Activated naive CD8-positive, alpha-beta T cell treated with anti-CD3 and anti-CD28 coated beads, Interleukin-2, amount 50 U/mL, for 24 hours (primary cell): ENCODE measurements at regions not wholly inside any gene's neighbourhood (a gene's known extent, or its start where the extent isn't known, plus 50 kb on each side); places are given as distances from the start of the nearest gene placed in this dataset.
"Not testable (repeated sequence)": the region's sequence is repeated elsewhere in the genome, so short reads cannot be mapped to it uniquely, and the experiment has no call there.

Experiments used
- ATAC-seq: fragments of 150-1000 bp; cut with Tn5 transposase; one replicate; pipeline ENCODE4 v1.10.0; 2021
- DNase-seq: peaks from one replicate; pipeline ENCODE4 v3.0.0; 2021
- H3K27ac Mint-ChIP-seq: one replicate; pipeline ENCODE4 v1.8.0; 2021; ENCODE audit warnings: mild to moderate bottlenecking, mixed read lengths
- H3K27me3 Mint-ChIP-seq: one replicate; pipeline ENCODE4 v1.8.0; 2021; ENCODE audit warnings: mixed read lengths
- H3K36me3 Mint-ChIP-seq: one replicate; pipeline ENCODE4 v1.8.0; 2021; ENCODE audit warnings: low read depth, mixed read lengths
- H3K4me1 Mint-ChIP-seq: one replicate; pipeline ENCODE4 v1.8.0; 2021; ENCODE audit warnings: mixed read lengths
- H3K4me3 Mint-ChIP-seq: one replicate; pipeline ENCODE4 v1.8.0; 2021; ENCODE audit warnings: mild to moderate bottlenecking, moderate library complexity, mixed read lengths
- H3K9me3 Mint-ChIP-seq: one replicate; pipeline ENCODE4 v1.8.0; 2021; ENCODE audit warnings: mixed read lengths

GRCh38 chr12:88909510-88909909 is 329.2 kb upstream of the KITLG start:
- Mint-ChIP-seq H3K27me3 (no peaks in the 10 kb centered on the region), H3K4me3 (no peak overlapping the region), H3K9me3 (peaks cover 16% of the 10 kb centered on the region), H3K4me1 (no peaks in the 10 kb centered on the region), H3K36me3 (no peaks in the 10 kb centered on the region), H3K27ac (no peak overlapping the region)
- ATAC-seq = no peak
- DNase-seq = no peak

DNA sequence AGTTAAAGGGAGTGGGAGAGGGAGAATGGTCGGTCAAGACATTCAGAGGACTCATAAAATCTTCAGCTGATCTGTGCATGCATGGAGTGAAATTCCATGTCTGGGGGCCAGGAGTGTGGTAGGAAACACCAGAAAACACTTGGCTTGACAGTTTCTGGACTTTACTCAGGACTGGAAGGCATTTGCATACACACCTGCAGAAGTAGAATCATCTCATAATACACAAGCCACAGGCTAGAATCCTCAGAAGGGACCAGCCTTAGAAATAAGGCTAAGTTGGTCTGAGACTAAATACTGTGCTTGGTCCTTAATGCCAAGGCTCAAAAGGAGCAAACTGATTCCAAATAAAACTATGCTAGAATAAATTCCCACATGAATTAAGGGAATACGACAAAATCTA is 328.1 kb upstream of the KITLG start:
- Mint-ChIP-seq H3K27ac (no peak overlapping the region), H3K36me3 (no peaks in the 10 kb centered on the region)
- ATAC-seq = no peak

DNA sequence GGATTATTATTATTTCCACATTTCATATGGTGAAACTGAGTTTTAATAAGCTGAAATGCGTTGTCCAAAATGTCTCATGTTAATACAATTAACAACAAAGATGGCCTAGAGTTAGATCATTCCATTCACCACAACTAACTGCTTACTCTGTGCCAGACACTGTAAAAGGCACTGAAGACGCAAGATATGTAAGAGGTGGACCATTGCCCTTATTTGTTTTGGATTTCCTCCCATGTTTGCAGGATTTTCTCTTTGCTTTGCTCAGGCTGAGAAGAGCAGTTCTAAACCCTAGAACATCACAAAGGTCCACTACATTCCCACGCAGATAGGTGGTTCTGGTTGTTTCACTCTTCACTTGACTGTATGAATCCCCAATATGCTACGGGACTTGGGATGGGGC is 324.4 kb upstream of the KITLG start:
- Mint-ChIP-seq H3K27ac (no peak overlapping the region), H3K4me1 (no peaks in the 10 kb centered on the region), H3K9me3 (no peaks in the 10 kb centered on the region), H3K36me3 (no peaks in the 10 kb centered on the region), H3K4me3 (no peak overlapping the region), H3K27me3 (no peaks in the 10 kb centered on the region)
- ATAC-seq (no peak), DNase-seq (no peak)

More for the DNA sequence above, 328.1 kb upstream of the KITLG start:
- Mint-ChIP-seq H3K27me3 (no peaks in the 10 kb centered on the region), H3K9me3 (peaks cover 8% of the 10 kb centered on the region), H3K4me3 (no peak overlapping the region), H3K4me1 (no peaks in the 10 kb centered on the region)
- no peak for DNase-seq

- Mint-ChIP-seq H3K36me3 (no peaks in the 10 kb centered on the region), H3K4me3 (no peak overlapping the region), H3K9me3 (no peaks in the 10 kb centered on the region), H3K27ac (no peak overlapping the region), H3K4me1 (no peaks in the 10 kb centered on the region), H3K27me3 (no peaks in the 10 kb centered on the region)
- DNase-seq = no peak
- no peak for ATAC-seq
These were observed 323.1 kb upstream of the KITLG start for GRCh38 chr12:88903333-88903732.

DNA sequence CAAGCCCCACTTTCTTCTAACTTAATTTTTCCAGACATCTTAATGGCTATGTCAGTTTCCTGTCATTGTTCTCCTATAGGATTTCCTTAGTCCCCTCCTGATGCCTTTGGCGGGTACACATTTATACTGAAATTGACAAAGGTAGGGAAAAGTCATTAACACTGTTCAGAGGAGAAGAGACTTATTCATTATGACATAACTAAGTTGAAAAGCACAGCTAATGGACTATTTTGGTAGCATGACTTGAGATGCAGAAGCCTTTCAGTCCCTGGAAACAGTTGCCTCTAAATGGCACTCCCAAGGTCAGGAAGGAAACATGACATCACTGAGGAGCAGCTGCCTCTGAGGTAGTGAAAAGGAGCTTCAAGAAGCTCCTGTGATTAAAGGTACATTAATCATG is 317.5 kb upstream of the KITLG start:
- no peaks in the 10 kb centered on the region for H3K9me3 Mint-ChIP-seq
- H3K4me1 Mint-ChIP-seq = no peaks in the 10 kb centered on the region

GRCh38 chr12:88896958-88897357 is 316.7 kb upstream of the KITLG start:
- H3K27ac Mint-ChIP-seq = no peak overlapping the region

More for the DNA sequence above, 317.5 kb upstream of the KITLG start:
- no peak for DNase-seq
- no peak overlapping the region for H3K4me3 Mint-ChIP-seq
- ATAC-seq = no peak
- H3K27me3 Mint-ChIP-seq = no peaks in the 10 kb centered on the region
- H3K36me3 Mint-ChIP-seq = no peaks in the 10 kb centered on the region
- H3K27ac Mint-ChIP-seq = no peak overlapping the region

DNA sequence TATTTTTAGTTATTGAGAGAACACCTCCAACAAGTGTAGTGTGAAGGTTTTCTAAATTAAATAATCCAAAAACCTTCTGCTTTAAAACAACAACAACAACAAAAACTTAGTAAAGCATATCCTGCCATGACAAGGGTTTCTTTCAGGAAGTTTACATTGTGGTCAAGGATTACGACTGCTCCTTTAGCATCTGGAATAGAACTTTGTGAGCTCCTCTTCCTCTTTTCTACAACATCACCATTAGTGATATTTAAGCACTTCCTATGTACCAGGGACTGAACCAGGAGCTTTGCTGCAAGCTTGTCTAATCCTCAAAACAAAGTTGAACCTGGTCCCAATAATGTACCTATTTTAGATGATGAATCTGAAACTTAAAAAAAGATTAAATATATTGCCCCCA is 315.4 kb upstream of the KITLG start:
- no peaks in the 10 kb centered on the region for H3K36me3 Mint-ChIP-seq
- H3K9me3 Mint-ChIP-seq = no peaks in the 10 kb centered on the region
- no peak overlapping the region for H3K4me3 Mint-ChIP-seq
- no peaks in the 10 kb centered on the region for H3K27me3 Mint-ChIP-seq
- no peaks in the 10 kb centered on the region for H3K4me1 Mint-ChIP-seq
- no peak overlapping the region for H3K27ac Mint-ChIP-seq
- ATAC-seq (no peak), DNase-seq (no peak)

More at GRCh38 chr12:88896958-88897357, 316.7 kb upstream of the KITLG start:
- no peaks in the 10 kb centered on the region for H3K9me3 Mint-ChIP-seq
- DNase-seq (no peak), ATAC-seq (no peak)
- no peaks in the 10 kb centered on the region for H3K27me3 Mint-ChIP-seq
- no peaks in the 10 kb centered on the region for H3K4me1 Mint-ChIP-seq
- no peak overlapping the region for H3K4me3 Mint-ChIP-seq
- H3K36me3 Mint-ChIP-seq = no peaks in the 10 kb centered on the region

DNA sequence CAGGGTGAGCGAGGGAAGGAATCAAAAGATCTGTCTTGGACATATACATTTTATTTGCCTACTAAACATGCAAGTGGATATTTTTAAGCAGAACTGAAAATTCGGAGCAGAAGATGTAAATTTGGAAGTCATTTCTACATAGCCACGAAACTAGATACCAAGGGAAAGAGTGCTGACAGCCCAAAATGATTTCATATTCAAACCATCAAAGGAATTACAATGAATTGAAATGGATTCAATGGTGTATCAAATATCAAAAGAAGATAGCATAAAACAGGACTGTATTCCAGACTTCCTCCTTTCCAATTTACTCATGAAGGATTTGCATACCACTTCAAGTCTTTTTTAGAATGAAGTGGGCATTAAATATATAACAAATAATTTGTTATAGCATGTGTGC is 313.5 kb upstream of the KITLG start:
- no peak overlapping the region for H3K27ac Mint-ChIP-seq
- H3K27me3 Mint-ChIP-seq = no peaks in the 10 kb centered on the region
- no peak overlapping the region for H3K4me3 Mint-ChIP-seq
- ATAC-seq (no peak), DNase-seq (no peak)
- no peaks in the 10 kb centered on the region for H3K36me3 Mint-ChIP-seq
- H3K4me1 Mint-ChIP-seq = no peaks in the 10 kb centered on the region
- H3K9me3 Mint-ChIP-seq = no peaks in the 10 kb centered on the region

- DNase-seq, H3K27me3 Mint-ChIP-seq, H3K4me1 Mint-ChIP-seq, H3K27ac Mint-ChIP-seq, ATAC-seq, H3K36me3 Mint-ChIP-seq, H3K4me3 Mint-ChIP-seq, H3K9me3 Mint-ChIP-seq: not testable (repeated sequence)
These were observed 311.2 kb upstream of the KITLG start for GRCh38 chr12:88891434-88891833.

- no peaks in the 10 kb centered on the region for H3K4me1 Mint-ChIP-seq
- no peak overlapping the region for H3K4me3 Mint-ChIP-seq
- H3K27ac Mint-ChIP-seq = no peak overlapping the region
- no peaks in the 10 kb centered on the region for H3K36me3 Mint-ChIP-seq
- ATAC-seq (no peak), DNase-seq (no peak)
- peaks cover 2% of the 10 kb centered on the region for H3K27me3 Mint-ChIP-seq
- no peaks in the 10 kb centered on the region for H3K9me3 Mint-ChIP-seq
These were observed 309.2 kb upstream of the KITLG start for GRCh38 chr12:88889326-88890110.

GRCh38 chr12:88884600-88884999 is 304.3 kb upstream of the KITLG start:
- Mint-ChIP-seq H3K27ac (no peak overlapping the region), H3K9me3 (no peaks in the 10 kb centered on the region), H3K4me1 (no peaks in the 10 kb centered on the region), H3K36me3 (no peaks in the 10 kb centered on the region), H3K27me3 (peaks cover 3% of the 10 kb centered on the region), H3K4me3 (no peak overlapping the region)
- no peak for ATAC-seq
- DNase-seq = no peak

GRCh38 chr12:88882662-88883061 is 302.4 kb upstream of the KITLG start:
- Mint-ChIP-seq H3K27me3 (peaks cover 3% of the 10 kb centered on the region), H3K4me1 (no peaks in the 10 kb centered on the region), H3K36me3 (no peaks in the 10 kb centered on the region), H3K27ac (no peak overlapping the region), H3K4me3 (no peak overlapping the region), H3K9me3 (no peaks in the 10 kb centered on the region)
- no peak for ATAC-seq
- no peak for DNase-seq

- DNase-seq (no peak), ATAC-seq (no peak)
- H3K27me3 Mint-ChIP-seq = peaks cover 2% of the 10 kb centered on the region
- no peak overlapping the region for H3K27ac Mint-ChIP-seq
- no peaks in the 10 kb centered on the region for H3K36me3 Mint-ChIP-seq
- H3K4me3 Mint-ChIP-seq = no peak overlapping the region
- no peaks in the 10 kb centered on the region for H3K4me1 Mint-ChIP-seq
- no peaks in the 10 kb centered on the region for H3K9me3 Mint-ChIP-seq
These were observed 299.8 kb upstream of the KITLG start for GRCh38 chr12:88880051-88880450.

- no peak for DNase-seq
- Mint-ChIP-seq H3K4me3 (no peak overlapping the region), H3K4me1 (no peaks in the 10 kb centered on the region), H3K27ac (no peak overlapping the region), H3K36me3 (no peaks in the 10 kb centered on the region), H3K27me3 (peaks cover 3% of the 10 kb centered on the region), H3K9me3 (no peaks in the 10 kb centered on the region)
- no peak for ATAC-seq
These were observed 298.0 kb upstream of the KITLG start for GRCh38 chr12:88878295-88878694.

GRCh38 chr12:88876857-88877256 is 296.6 kb upstream of the KITLG start:
- no peak for ATAC-seq
- Mint-ChIP-seq H3K36me3 (no peaks in the 10 kb centered on the region), H3K4me1 (no peaks in the 10 kb centered on the region), H3K9me3 (no peaks in the 10 kb centered on the region), H3K27me3 (peaks cover 3% of the 10 kb centered on the region), H3K27ac (no peak overlapping the region), H3K4me3 (no peak overlapping the region)
- no peak for DNase-seq
